Endothelial cell of umbilical vein (primary cell): ENCODE measurements at regions not wholly inside any gene's neighbourhood (a gene's known extent, or its start where the extent isn't known, plus 50 kb on each side); places are given as distances from the start of the nearest gene placed in this dataset.
A peak's percentile ranks its signal among the peaks of the same experiment; 100 is the strongest.

Experiments used
- BruUV-seq: library from RNA; stranded (reverse); fragments of 400-500 nt; replicated peaks from 2 replicates; lab custom pipeline; 2021; lab: Mats Ljungman, UMichigan
- CTCF ChIA-PET: fragments of 300-600, 350-600 bp; sonication (Branson Sonifier 250); formaldehyde crosslinking; loops from one replicate; lab custom pipeline; 2021; ENCODE audit warnings: antibody characterized with exemption, inconsistent platforms; lab: Charles Lee
- POLR2A ChIA-PET: fragments of 300-600, 350-600 bp; sonication (Branson Sonifier 250); formaldehyde crosslinking; loops from one replicate; lab custom pipeline; 2021; ENCODE audit warnings: antibody characterized with exemption, inconsistent platforms; lab: Charles Lee
- DNase-seq: peaks from one replicate; pipeline ENCODE4 v3.0.0-alpha.2; 2011; ENCODE audit warnings: low read depth, low spot score
- FAIRE-seq: peaks from 2 replicates; lab custom pipeline; 2011; peaks lifted over from hg19 to GRCh38; lab: Jason Lieb, UNC
- H2AFZ ChIP-seq: 2 replicates; pipeline ENCODE4 v1.6.0; 2012; ENCODE audit warnings: low read depth, low read length, control low read depth, inconsistent platforms
- H3K27ac ChIP-seq: 2 replicates; pipeline ENCODE4 v1.5.1; 2011; ENCODE audit warnings: low read depth, mild to moderate bottlenecking, control low read depth, low read length, moderate library complexity; ENCODE audit not compliant: insufficient read depth
- H3K27me3 ChIP-seq, 2 experiments: 2 replicates each; pipeline versions ENCODE4 v1.6.0 to v1.6.1; 2011; ENCODE audit warnings: low read length in 2 of 2, mixed read lengths in 1 of 2; ENCODE audit not compliant: control insufficient read depth in 2 of 2, insufficient read depth in 2 of 2
- H3K36me3 ChIP-seq, 2 experiments: 2 replicates in 1 of 2; 3 replicates in 1 of 2; pipeline ENCODE4 v1.5.1; 2011; ENCODE audit warnings: low read length in 2 of 2, mild to moderate bottlenecking in 1 of 2, moderate library complexity in 1 of 2; ENCODE audit not compliant: control insufficient read depth in 2 of 2, insufficient read depth in 2 of 2; ENCODE audit errors: extremely low read depth in 1 of 2
- H3K4me1 ChIP-seq: 3 replicates; pipeline ENCODE4 v1.5.1; 2011; ENCODE audit warnings: mild to moderate bottlenecking, low read length; ENCODE audit not compliant: control insufficient read depth, insufficient read depth; ENCODE audit errors: extremely low read depth
- H3K4me2 ChIP-seq: 2 replicates; pipeline ENCODE4 v1.6.1; 2011; ENCODE audit warnings: low read length, control low read depth, mixed read lengths; ENCODE audit not compliant: insufficient read depth
- H3K4me3 ChIP-seq, 3 experiments: fragments of 200-600 bp in 1 of 3; sonication (generic), shearing (Covaris generic) in 1 of 3; replicated peaks in 1 of 3; 2 replicates each; pipeline ENCODE4 v1.5.1; 2011 to 2016; ENCODE audit warnings: control low read depth in 3 of 3, low read length in 3 of 3, mild to moderate bottlenecking in 2 of 3, inconsistent platforms in 1 of 3, low read depth in 1 of 3, moderate library complexity in 1 of 3; ENCODE audit not compliant: insufficient read depth in 1 of 3
- H3K79me2 ChIP-seq: 2 replicates; pipeline ENCODE4 v1.6.0; 2012; ENCODE audit warnings: low read length, inconsistent platforms; ENCODE audit not compliant: control insufficient read depth, insufficient read depth
- H3K9ac ChIP-seq: replicated peaks from 2 replicates; pipeline ENCODE3; 2011; ENCODE audit warnings: low read length, control low read depth; ENCODE audit not compliant: insufficient read depth; ENCODE audit errors: extremely low read depth
- H3K9me1 ChIP-seq: replicated peaks from 3 replicates; pipeline ENCODE4 v1.6.0; 2011; ENCODE audit warnings: mild to moderate bottlenecking, low read length; ENCODE audit not compliant: control insufficient read depth, insufficient read depth; ENCODE audit errors: extremely low read depth
- H3K9me3 ChIP-seq: replicated peaks from 2 replicates; pipeline ENCODE4 v1.5.1; 2012; ENCODE audit warnings: low read length, inconsistent platforms; ENCODE audit not compliant: control insufficient read depth, insufficient read depth
- H4K20me1 ChIP-seq: replicated peaks from 2 replicates; pipeline ENCODE3; 2011; ENCODE audit warnings: mild to moderate bottlenecking, low read length; ENCODE audit not compliant: control insufficient read depth, insufficient read depth; ENCODE audit errors: extremely low read depth
- EZH2 ChIP-seq: IDR thresholded peaks from 2 replicates; pipeline ENCODE4 v1.6.1; 2012; ENCODE audit warnings: borderline replicate concordance, low read depth, mild to moderate bottlenecking, moderate library complexity, low read length, inconsistent platforms; ENCODE audit not compliant: severe bottlenecking
- FOS ChIP-seq: IDR thresholded peaks from 2 replicates; pipeline ENCODE4 v1.6.1; 2011; ENCODE audit warnings: mild to moderate bottlenecking, low read length, moderate library complexity, borderline replicate concordance; ENCODE audit not compliant: insufficient read depth
- GATA2 ChIP-seq: IDR thresholded peaks from 2 replicates; pipeline ENCODE4 v1.7.0; 2011; ENCODE audit warnings: low read depth, mild to moderate bottlenecking, moderate library complexity, mixed read lengths, low read length; ENCODE audit not compliant: insufficient read length, insufficient read depth
- JUN ChIP-seq: IDR thresholded peaks from 2 replicates; pipeline ENCODE4 v1.6.1; 2011; ENCODE audit warnings: borderline replicate concordance, low read depth; ENCODE audit not compliant: insufficient read length, insufficient read depth
- MYC ChIP-seq: IDR thresholded peaks from one replicate; pipeline ENCODE4 v1.6.1; 2011; ENCODE audit warnings: mild to moderate bottlenecking, low read depth, low read length
- POLR2A ChIP-seq: IDR thresholded peaks from 2 replicates; pipeline ENCODE4 v1.6.1; 2012; ENCODE audit warnings: low read depth, mild to moderate bottlenecking, control low read depth, low read length
- POLR2AphosphoS5 ChIP-seq: IDR thresholded peaks from 2 replicates; pipeline ENCODE4 v1.6.1; 2012; ENCODE audit warnings: low read depth, mild to moderate bottlenecking, control low read depth, low read length, moderate library complexity; ENCODE audit not compliant: insufficient read depth
- dilution Hi-C: fragments of 300-500 bp; cut with MboI; formaldehyde crosslinking; loops from one replicate; pipeline ENCODE4 v1.15.0; 2019; ENCODE audit warnings: low sequenced_read_pairs; ENCODE audit not compliant: extremely low pct_ligation_motif_present
- intact Hi-C: fragments of 100-400 bp; cut with micrococcal nuclease; formaldehyde crosslinking; loops from one replicate; pipeline ENCODE4 v1.10.0; 2022
- TF ChIP-seq, protein P1 (sequence below): IDR thresholded peaks from 2 replicates; pipeline ENCODE4 v1.6.1; 2011; ENCODE audit not compliant: insufficient read depth, insufficient read length
- TF ChIP-seq, protein P2 (sequence below), 2 donors: IDR thresholded peaks; 1 replicate in 1 of 2; 2 replicates in 1 of 2; pipeline ENCODE4 v1.5.1; 2011; ENCODE audit warnings: low read length in 2 of 2, mild to moderate bottlenecking in 2 of 2, moderate library complexity in 2 of 2, control low read depth in 1 of 2, inconsistent platforms in 1 of 2, low read depth in 1 of 2; ENCODE audit not compliant: insufficient read depth in 1 of 2; ENCODE audit errors: extremely low read depth in 1 of 2

GRCh38 chr16:27704252-27704651 lies 154.3 kb downstream of the KATNIP start:
- DNase-seq (peak; percentile 87), FAIRE-seq (no peak)
- CTCF ChIA-PET: interaction anchor here (0.5 to 1.9 kb wide), 10 partner anchors 11 to 338 kb away, joined by 3 to 9 read pairs (median 4); no protein-coding TSS in a partner anchor
- H3K9me3 ChIP-seq: no peaks in the 10 kb centered on the region
- H3K9ac ChIP-seq: peak overlapping the region; percentile 79
- intact Hi-C loops (loop anchor here (5.0 kb wide), 1 partner anchor 53 kb away; no protein-coding TSS in a partner anchor), dilution Hi-C loops (no loop called here)
- peak overlapping the region; percentile 87 for H3K4me2 ChIP-seq
- no peaks in the 10 kb centered on the region for H3K36me3 ChIP-seq
- no peaks in the 10 kb centered on the region for H4K20me1 ChIP-seq
- H3K79me2 ChIP-seq: no peaks in the 10 kb centered on the region
- peaks cover 31% of the 10 kb centered on the region for H3K4me1 ChIP-seq
- no peak overlapping the region for H3K4me3 ChIP-seq
- no peaks in the 10 kb centered on the region for H3K27me3 ChIP-seq
- peak overlapping the region; percentile 98 for H3K27ac ChIP-seq
- H3K9me1 ChIP-seq: no peaks in the 10 kb centered on the region
- BruUV-seq: no TSS peak
- no peak overlapping the region for H2AFZ ChIP-seq
- POLR2A ChIA-PET: interaction anchor here (1.4 kb wide), 1 partner anchor 25 kb away, joined by 4 read pairs; no protein-coding TSS in a partner anchor
- peak; percentile 7 for TF ChIP-seq JUN
- peak; percentile 76 for TF ChIP-seq POLR2AphosphoS5
- TF ChIP-seq, protein P1, sequence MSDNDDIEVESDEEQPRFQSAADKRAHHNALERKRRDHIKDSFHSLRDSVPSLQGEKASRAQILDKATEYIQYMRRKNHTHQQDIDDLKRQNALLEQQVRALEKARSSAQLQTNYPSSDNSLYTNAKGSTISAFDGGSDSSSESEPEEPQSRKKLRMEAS: no peak
- peak; percentile 81 for TF ChIP-seq GATA2
- TF ChIP-seq EZH2: no peak
- peak; percentile 53 for TF ChIP-seq POLR2A
- TF ChIP-seq, protein P2, sequence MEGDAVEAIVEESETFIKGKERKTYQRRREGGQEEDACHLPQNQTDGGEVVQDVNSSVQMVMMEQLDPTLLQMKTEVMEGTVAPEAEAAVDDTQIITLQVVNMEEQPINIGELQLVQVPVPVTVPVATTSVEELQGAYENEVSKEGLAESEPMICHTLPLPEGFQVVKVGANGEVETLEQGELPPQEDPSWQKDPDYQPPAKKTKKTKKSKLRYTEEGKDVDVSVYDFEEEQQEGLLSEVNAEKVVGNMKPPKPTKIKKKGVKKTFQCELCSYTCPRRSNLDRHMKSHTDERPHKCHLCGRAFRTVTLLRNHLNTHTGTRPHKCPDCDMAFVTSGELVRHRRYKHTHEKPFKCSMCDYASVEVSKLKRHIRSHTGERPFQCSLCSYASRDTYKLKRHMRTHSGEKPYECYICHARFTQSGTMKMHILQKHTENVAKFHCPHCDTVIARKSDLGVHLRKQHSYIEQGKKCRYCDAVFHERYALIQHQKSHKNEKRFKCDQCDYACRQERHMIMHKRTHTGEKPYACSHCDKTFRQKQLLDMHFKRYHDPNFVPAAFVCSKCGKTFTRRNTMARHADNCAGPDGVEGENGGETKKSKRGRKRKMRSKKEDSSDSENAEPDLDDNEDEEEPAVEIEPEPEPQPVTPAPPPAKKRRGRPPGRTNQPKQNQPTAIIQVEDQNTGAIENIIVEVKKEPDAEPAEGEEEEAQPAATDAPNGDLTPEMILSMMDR (IDR thresholded peaks at IDR 0.05; ENCODE audit: extremely low read depth in 1 of 2, insufficient read depth in 1 of 2, low read depth in 1 of 2, low read length in 2 of 2): no peak
- no peak for TF ChIP-seq MYC
- no peak for TF ChIP-seq FOS
